ENCODE measurements at regions not wholly inside any gene's neighbourhood (a gene's known extent, or its start where the extent isn't known, plus 50 kb on each side); places are given as distances from the start of the nearest gene placed in this dataset.

DNA sequence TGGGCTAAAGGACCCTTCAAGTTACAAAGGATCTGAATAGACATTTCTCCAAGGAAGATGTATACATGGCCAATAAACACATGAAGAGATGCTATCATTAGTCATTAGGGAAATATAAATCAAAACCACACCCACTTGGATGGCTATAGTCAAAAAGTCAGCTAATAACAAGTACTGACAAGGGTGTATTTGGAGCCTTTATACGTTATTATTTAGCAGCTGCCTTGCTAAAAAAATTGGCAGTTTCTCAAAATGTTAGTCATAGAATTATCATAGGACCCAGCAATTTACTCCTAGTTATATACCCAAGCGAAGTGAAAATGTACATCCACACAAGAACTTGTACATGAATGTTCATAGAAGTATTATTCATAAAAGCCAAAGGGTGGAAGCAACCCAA is 112.7 kb upstream of the DUSP21 start (continued):
- TF ChIP-seq FOSL1 (IDR thresholded peaks at IDR 0.05; ENCODE audit: insufficient read depth, low read depth, low read length): no peak
- TF ChIP-seq, protein P1, sequence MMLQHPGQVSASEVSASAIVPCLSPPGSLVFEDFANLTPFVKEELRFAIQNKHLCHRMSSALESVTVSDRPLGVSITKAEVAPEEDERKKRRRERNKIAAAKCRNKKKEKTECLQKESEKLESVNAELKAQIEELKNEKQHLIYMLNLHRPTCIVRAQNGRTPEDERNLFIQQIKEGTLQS (IDR thresholded peaks at IDR 0.05; ENCODE audit: insufficient read depth, low read depth, low read length): no peak
